ENCODE measurements at regions not wholly inside any gene's neighbourhood (a gene's known extent, or its start where the extent isn't known, plus 50 kb on each side); places are given as distances from the start of the nearest gene placed in this dataset.

DNA sequence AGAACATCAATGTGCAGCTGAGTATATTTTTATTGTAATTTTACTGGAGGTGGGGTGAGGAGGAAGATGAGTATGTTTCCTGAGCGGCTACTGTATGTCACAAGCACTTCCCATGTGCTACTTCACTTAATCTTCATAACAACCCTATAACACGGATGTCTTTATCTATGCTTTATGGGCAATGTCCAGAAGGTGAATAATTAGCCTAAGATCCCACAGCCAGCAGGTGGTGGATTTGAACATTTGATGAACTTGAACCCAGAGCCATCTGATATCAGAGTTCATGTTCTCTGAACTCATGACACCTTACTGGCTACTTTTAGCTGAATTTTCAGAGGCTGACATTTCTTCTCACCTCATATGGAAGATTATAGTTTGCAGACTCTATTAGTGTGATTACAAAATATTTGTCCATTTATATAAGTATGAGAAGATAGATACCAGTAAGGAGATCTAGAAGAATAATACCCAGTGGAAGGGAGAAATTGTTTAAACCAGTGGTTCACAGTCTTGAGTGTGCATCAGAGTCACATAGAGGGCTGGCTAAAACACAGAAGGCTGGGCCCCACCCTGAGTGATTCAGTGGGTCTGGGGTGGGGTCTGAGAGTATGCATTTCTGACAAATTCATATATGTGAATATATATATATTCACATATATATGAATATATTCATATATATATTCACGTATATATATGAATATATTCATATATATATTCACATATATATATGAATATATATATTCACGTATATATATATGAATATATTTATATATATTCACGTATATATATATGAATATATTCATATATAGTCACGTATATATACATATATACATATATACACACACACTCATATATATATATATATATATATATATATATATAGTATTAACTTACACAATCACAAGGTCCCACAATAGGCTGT lies 164.4 kb upstream of the NR3C1 start:
- TF ChIP-seq EZH2 (optimal IDR thresholded peaks at IDR 0.05; ENCODE audit: low read depth, low read length) (no peak), EZH2phosphoT487 (IDR thresholded peaks at IDR 0.05; ENCODE audit: low read length) (no peak)
- TF ChIP-seq, protein P1, sequence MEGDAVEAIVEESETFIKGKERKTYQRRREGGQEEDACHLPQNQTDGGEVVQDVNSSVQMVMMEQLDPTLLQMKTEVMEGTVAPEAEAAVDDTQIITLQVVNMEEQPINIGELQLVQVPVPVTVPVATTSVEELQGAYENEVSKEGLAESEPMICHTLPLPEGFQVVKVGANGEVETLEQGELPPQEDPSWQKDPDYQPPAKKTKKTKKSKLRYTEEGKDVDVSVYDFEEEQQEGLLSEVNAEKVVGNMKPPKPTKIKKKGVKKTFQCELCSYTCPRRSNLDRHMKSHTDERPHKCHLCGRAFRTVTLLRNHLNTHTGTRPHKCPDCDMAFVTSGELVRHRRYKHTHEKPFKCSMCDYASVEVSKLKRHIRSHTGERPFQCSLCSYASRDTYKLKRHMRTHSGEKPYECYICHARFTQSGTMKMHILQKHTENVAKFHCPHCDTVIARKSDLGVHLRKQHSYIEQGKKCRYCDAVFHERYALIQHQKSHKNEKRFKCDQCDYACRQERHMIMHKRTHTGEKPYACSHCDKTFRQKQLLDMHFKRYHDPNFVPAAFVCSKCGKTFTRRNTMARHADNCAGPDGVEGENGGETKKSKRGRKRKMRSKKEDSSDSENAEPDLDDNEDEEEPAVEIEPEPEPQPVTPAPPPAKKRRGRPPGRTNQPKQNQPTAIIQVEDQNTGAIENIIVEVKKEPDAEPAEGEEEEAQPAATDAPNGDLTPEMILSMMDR (IDR thresholded peaks at IDR 0.05; ENCODE audit: low read length) = no peak

Measured in MM.1S (cell line).